ENCODE measurements at regions not wholly inside any gene's neighbourhood (a gene's known extent, or its start where the extent isn't known, plus 50 kb on each side); places are given as distances from the start of the nearest gene placed in this dataset.

DNA sequence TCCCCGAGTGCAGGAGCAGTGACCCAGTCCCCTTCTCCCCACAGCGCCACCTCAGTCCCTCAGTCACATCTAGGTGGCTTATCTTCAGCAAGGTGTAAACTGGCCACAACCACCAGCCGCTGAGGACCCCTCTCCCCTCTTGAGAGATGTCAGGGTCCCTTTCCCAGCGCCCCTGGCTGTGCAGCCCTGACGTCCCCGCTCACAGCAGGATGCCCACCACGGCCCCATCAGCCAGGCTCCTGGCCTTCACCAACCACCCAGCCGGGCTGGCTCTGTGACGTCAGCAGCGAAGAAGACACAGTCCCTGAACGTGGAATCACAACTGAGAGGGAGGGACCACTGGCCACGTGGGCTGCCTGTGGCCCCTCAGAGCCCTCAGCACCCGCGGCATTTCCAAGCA, 249.4 kb downstream of the NPHP4 start:
- no peaks in the 10 kb centered on the region for H3K27me3 ChIP-seq (replicated peaks; ENCODE audit: insufficient read depth)
- H3K4me1 ChIP-seq (replicated peaks), result no peaks in the 10 kb centered on the region
- no peak overlapping the region for H3K4me3 ChIP-seq
- WGBS, result 97% methylated on average over 14 of the region's 14 CpGs
- H3K36me3 ChIP-seq, result no peaks in the 10 kb centered on the region
- no peak overlapping the region for H3K27ac ChIP-seq
- H3K9me3 ChIP-seq, result no peaks in the 10 kb centered on the region
- DNase-seq (ENCODE audit: low spot score), result no peak
- no peak for TF ChIP-seq POLR2A (IDR thresholded peaks at IDR 0.05)
- TF ChIP-seq, protein P1, sequence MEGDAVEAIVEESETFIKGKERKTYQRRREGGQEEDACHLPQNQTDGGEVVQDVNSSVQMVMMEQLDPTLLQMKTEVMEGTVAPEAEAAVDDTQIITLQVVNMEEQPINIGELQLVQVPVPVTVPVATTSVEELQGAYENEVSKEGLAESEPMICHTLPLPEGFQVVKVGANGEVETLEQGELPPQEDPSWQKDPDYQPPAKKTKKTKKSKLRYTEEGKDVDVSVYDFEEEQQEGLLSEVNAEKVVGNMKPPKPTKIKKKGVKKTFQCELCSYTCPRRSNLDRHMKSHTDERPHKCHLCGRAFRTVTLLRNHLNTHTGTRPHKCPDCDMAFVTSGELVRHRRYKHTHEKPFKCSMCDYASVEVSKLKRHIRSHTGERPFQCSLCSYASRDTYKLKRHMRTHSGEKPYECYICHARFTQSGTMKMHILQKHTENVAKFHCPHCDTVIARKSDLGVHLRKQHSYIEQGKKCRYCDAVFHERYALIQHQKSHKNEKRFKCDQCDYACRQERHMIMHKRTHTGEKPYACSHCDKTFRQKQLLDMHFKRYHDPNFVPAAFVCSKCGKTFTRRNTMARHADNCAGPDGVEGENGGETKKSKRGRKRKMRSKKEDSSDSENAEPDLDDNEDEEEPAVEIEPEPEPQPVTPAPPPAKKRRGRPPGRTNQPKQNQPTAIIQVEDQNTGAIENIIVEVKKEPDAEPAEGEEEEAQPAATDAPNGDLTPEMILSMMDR (IDR thresholded peaks at IDR 0.05), result no peak
- no peak for TF ChIP-seq POLR2AphosphoS5 (IDR thresholded peaks at IDR 0.05)
- intact Hi-C loops (cut with DNase I), result no loop called here

DNA sequence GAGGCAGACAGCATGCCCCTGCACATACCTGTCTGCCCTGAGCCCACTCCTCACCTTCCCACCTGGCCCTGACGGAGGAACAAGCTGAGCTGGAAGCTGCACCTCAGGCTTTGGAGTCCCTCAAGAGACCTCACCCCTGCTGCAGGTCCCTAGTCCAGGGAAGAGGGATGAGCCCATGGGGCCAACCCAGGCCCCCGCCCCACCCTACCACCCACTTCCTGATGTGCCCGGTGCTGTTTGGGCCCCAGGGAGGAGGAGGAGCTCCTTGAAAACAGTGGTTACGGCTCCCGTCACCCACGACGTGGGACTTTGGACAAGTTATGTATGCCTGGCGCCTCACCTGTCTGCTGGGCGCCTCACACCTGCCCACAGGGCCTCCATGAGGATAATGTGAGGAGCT, 250.2 kb downstream of the NPHP4 start:
- no peaks in the 10 kb centered on the region for H3K36me3 ChIP-seq
- H3K27ac ChIP-seq, result no peak overlapping the region
- 90% methylated on average over 9 of the region's 9 CpGs for WGBS
- no peaks in the 10 kb centered on the region for H3K9me3 ChIP-seq
- intact Hi-C loops (cut with DNase I), result no loop called here
- no peaks in the 10 kb centered on the region for H3K4me1 ChIP-seq (replicated peaks)
- H3K4me3 ChIP-seq, result no peak overlapping the region
- H3K27me3 ChIP-seq (replicated peaks; ENCODE audit: insufficient read depth), result no peaks in the 10 kb centered on the region
- TF ChIP-seq, protein P1 (IDR thresholded peaks at IDR 0.05), result no peak
- no peak for TF ChIP-seq POLR2AphosphoS5 (IDR thresholded peaks at IDR 0.05)
- no peak for TF ChIP-seq POLR2A (IDR thresholded peaks at IDR 0.05)
- DNase-seq (ENCODE audit: low spot score), result no peak

GRCh38 chr1:5740865-5741860, 251.1 kb downstream of the NPHP4 start:
- Histone ChIP-seq H3K27ac (no peak overlapping the region), H3K36me3 (no peaks in the 10 kb centered on the region), H3K9me3 (no peaks in the 10 kb centered on the region), H3K4me1 (replicated peaks) (no peaks in the 10 kb centered on the region), H3K27me3 (replicated peaks; ENCODE audit: insufficient read depth) (no peaks in the 10 kb centered on the region), H3K4me3 (no peak overlapping the region)
- TF ChIP-seq POLR2AphosphoS5 (IDR thresholded peaks at IDR 0.05), result no peak
- TF ChIP-seq, protein P1 (IDR thresholded peaks at IDR 0.05), result no peak
- TF ChIP-seq POLR2A (IDR thresholded peaks at IDR 0.05), result no peak
- DNase-seq (ENCODE audit: low spot score), result no peak
- 76% methylated on average over 21 of the region's 21 CpGs for WGBS
- intact Hi-C loops (cut with DNase I), result no loop called here

- H3K27me3 ChIP-seq (replicated peaks; ENCODE audit: insufficient read depth), result no peaks in the 10 kb centered on the region
- WGBS, result 97% methylated on average over 7 of the region's 7 CpGs
- H3K4me1 ChIP-seq (replicated peaks), result no peaks in the 10 kb centered on the region
- no peak for DNase-seq (ENCODE audit: low spot score)
- no peaks in the 10 kb centered on the region for H3K9me3 ChIP-seq
- intact Hi-C loops (cut with DNase I), result no loop called here
- TF ChIP-seq POLR2AphosphoS5 (IDR thresholded peaks at IDR 0.05) (no peak), POLR2A (IDR thresholded peaks at IDR 0.05) (no peak)
- TF ChIP-seq, protein P1 (IDR thresholded peaks at IDR 0.05), result no peak
- no peak overlapping the region for H3K27ac ChIP-seq
- H3K4me3 ChIP-seq, result no peak overlapping the region
- H3K36me3 ChIP-seq, result no peaks in the 10 kb centered on the region
Measured at GRCh38 chr1:5740450-5740849, 251.8 kb downstream of the NPHP4 start.

Data from prostate gland (tissue), 2 donors.